Liver (tissue), 8 donors: ENCODE measurements at regions not wholly inside any gene's neighbourhood (a gene's known extent, or its start where the extent isn't known, plus 50 kb on each side); places are given as distances from the start of the nearest gene placed in this dataset.

ENCODE experiments used
- DNase-seq: peaks from one replicate; pipeline ENCODE4 v3.0.0-alpha.2; 2017; ENCODE audit warnings: low spot score
- H3K27ac ChIP-seq, 2 donors: one replicate each; pipeline ENCODE4 v1.7.0; 2013; ENCODE audit warnings: inconsistent platforms in 2 of 2, low read length in 2 of 2, control low read depth in 1 of 2, low read depth in 1 of 2, mild to moderate bottlenecking in 1 of 2
- H3K27me3 ChIP-seq, 4 donors: one replicate each; pipeline versions ENCODE4 v1.6.1 to v1.7.0; 2013; ENCODE audit warnings: low read length in 3 of 4, inconsistent platforms in 1 of 4, mild to moderate bottlenecking in 1 of 4, moderate library complexity in 1 of 4; ENCODE audit not compliant: control insufficient read depth in 4 of 4, insufficient read depth in 4 of 4
- H3K36me3 ChIP-seq, 4 donors: one replicate each; pipeline versions ENCODE4 v1.6.1 to v1.7.0; 2013; ENCODE audit warnings: low read length in 3 of 4, mild to moderate bottlenecking in 3 of 4, low read depth in 1 of 4, moderate library complexity in 1 of 4; ENCODE audit not compliant: control insufficient read depth in 4 of 4, insufficient read depth in 3 of 4
- H3K4me1 ChIP-seq, 4 donors: one replicate each; pipeline versions ENCODE4 v1.6.1 to v1.7.0; 2013; ENCODE audit warnings: low read length in 3 of 4, mild to moderate bottlenecking in 3 of 4, moderate library complexity in 1 of 4; ENCODE audit not compliant: control insufficient read depth in 4 of 4, insufficient read depth in 4 of 4
- H3K4me3 ChIP-seq, 3 donors: one replicate each; pipeline versions ENCODE4 v1.6.1 to v1.7.0; 2013; ENCODE audit warnings: low read length in 3 of 3, control low read depth in 1 of 3, low read depth in 1 of 3, mild to moderate bottlenecking in 1 of 3
- H3K9ac ChIP-seq, 2 donors: one replicate each; pipeline ENCODE4 v1.7.0; 2013; ENCODE audit warnings: low read length in 2 of 2, mild to moderate bottlenecking in 2 of 2, moderate library complexity in 2 of 2, control low read depth in 1 of 2, low read depth in 1 of 2
- H3K9me3 ChIP-seq, 4 donors: one replicate each; pipeline versions ENCODE4 v1.6.1 to v1.7.0; 2013; ENCODE audit warnings: low read length in 3 of 4; ENCODE audit not compliant: control insufficient read depth in 4 of 4
- EGR1 ChIP-seq, 2 donors: IDR thresholded peaks; 2 replicates each; pipeline ENCODE4 v1.6.1; 2016 to 2018; ENCODE audit warnings: antibody characterized with exemption in 2 of 2, low read depth in 2 of 2
- FOXA1 ChIP-seq: IDR thresholded peaks from 2 replicates; pipeline ENCODE4 v1.6.1; 2016; ENCODE audit warnings: antibody characterized with exemption
- GABPA ChIP-seq, 2 donors: IDR thresholded peaks in 1 of 2; conservative IDR thresholded peaks in 1 of 2; 2 replicates each; pipeline ENCODE4 v1.6.1; 2016; ENCODE audit warnings: antibody characterized with exemption in 2 of 2, mild to moderate bottlenecking in 1 of 2, moderate library complexity in 1 of 2
- HNF4A ChIP-seq, 2 donors: conservative IDR thresholded peaks; 2 replicates each; pipeline ENCODE4 v1.6.1; 2016; ENCODE audit warnings: antibody characterized with exemption in 2 of 2, mild to moderate bottlenecking in 2 of 2
- HNF4G ChIP-seq: IDR thresholded peaks from 2 replicates; pipeline ENCODE4 v1.6.1; 2016; ENCODE audit warnings: antibody characterized with exemption
- JUND ChIP-seq, 2 donors: IDR thresholded peaks; 2 replicates each; pipeline ENCODE4 v1.6.1; 2016; ENCODE audit warnings: antibody characterized with exemption in 2 of 2
- NR2F2 ChIP-seq: IDR thresholded peaks from 2 replicates; pipeline ENCODE4 v1.6.1; 2016; ENCODE audit warnings: antibody characterized with exemption
- RAD21 ChIP-seq, 2 donors: IDR thresholded peaks; 2 replicates each; pipeline ENCODE4 v1.6.1; 2016; ENCODE audit warnings: antibody characterized with exemption in 2 of 2, mild to moderate bottlenecking in 2 of 2
- SP1 ChIP-seq: IDR thresholded peaks from 2 replicates; pipeline ENCODE4 v1.6.1; 2018; ENCODE audit warnings: antibody characterized with exemption, mild to moderate bottlenecking
- TAF1 ChIP-seq: conservative IDR thresholded peaks from 2 replicates; pipeline ENCODE4 v1.6.1; 2016; ENCODE audit warnings: antibody characterized with exemption, mild to moderate bottlenecking
- WGBS: extraction: QIAGEN DNeasy Blood & Tissue Kit; methylation state at CpG from one replicate; pipeline ENCODE4 v1.1.7; 2013; 5-methylcytosine and 5-hydroxymethylcytosine counted together
- TF ChIP-seq, protein P1 (sequence below): IDR thresholded peaks from 2 replicates; pipeline ENCODE4 v1.6.1; 2016; ENCODE audit warnings: antibody characterized with exemption
- TF ChIP-seq, protein P2 (sequence below): IDR thresholded peaks from 2 replicates; pipeline ENCODE4 v1.6.1; 2016; ENCODE audit warnings: antibody characterized with exemption
- TF ChIP-seq, protein P3 (sequence below): IDR thresholded peaks from 2 replicates; pipeline ENCODE4 v1.6.1; 2016; ENCODE audit warnings: antibody characterized with exemption, mild to moderate bottlenecking
- TF ChIP-seq, protein P4 (sequence below): fragments of 150-350 bp; IDR thresholded peaks from 2 replicates; pipeline ENCODE4 v1.5.1; 2017; ENCODE audit warnings: improper control_type of control experiment, low read depth, low read length; ENCODE audit not compliant: missing input control
- donor health status: healthy.
- donor health status: healthy.
- donor health status: healthy.
- donor health status: healthy.
- donor health status: healthy.

DNA sequence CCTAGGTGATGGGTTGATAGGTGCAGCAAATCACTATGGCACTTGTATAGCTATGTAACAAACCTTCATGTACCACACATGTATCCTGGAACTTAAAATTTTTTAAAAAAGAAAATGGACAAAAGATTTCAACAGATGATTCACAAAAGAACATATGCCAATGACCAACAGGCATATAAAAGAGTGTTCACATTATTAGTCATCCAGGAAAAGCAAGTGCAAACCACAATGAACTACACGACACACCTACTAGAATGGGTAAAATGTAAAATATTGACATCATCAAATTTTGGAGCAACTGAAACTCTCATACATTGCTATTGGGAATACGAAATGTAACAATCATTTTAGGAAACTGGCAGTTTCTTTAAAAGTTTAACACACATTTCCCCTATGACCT is 109.9 kb downstream of the YIPF5 start:
- Histone ChIP-seq H3K4me1 (no peaks in the 10 kb centered on the region), H3K27ac (no peak overlapping the region), H3K4me3 (no peak overlapping the region), H3K9ac (no peak overlapping the region), H3K36me3 (no peaks in the 10 kb centered on the region), H3K9me3 (peaks cover 0 to 2% (median 0%) of the 10 kb centered on the region in 4 donors), H3K27me3 (no peaks in the 10 kb centered on the region)
- WGBS, result 87% methylated on average over 2 of the region's 2 CpGs
- no peak for TF ChIP-seq TAF1
- TF ChIP-seq, protein P1, sequence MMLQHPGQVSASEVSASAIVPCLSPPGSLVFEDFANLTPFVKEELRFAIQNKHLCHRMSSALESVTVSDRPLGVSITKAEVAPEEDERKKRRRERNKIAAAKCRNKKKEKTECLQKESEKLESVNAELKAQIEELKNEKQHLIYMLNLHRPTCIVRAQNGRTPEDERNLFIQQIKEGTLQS, result no peak
- TF ChIP-seq, protein P2, sequence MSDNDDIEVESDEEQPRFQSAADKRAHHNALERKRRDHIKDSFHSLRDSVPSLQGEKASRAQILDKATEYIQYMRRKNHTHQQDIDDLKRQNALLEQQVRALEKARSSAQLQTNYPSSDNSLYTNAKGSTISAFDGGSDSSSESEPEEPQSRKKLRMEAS, result no peak
- DNase-seq, result no peak

DNA sequence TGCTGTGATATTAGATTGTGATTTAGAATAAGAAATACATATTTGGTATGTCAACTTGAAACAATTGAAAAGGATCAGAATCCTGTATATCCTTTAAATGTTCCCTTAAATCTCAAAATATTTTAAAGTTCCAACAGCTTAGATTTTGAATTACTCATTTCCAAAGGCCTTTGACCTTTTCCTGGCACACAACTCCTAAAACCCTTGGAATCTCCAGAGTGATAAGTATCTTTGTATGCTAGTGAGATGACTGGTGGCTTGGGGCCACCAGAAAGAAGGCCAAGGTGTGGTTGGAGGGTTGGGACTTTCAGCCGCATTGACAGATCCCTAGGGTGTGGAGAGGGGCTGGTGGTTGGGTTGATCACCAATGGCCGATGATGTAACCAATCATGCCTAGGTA is 104.7 kb downstream of the YIPF5 start:
- Histone ChIP-seq H3K27me3 (no peaks in the 10 kb centered on the region), H3K27ac (no peak overlapping the region), H3K4me1 (no peaks in the 10 kb centered on the region), H3K9ac (no peak overlapping the region), H3K9me3 (no peaks in the 10 kb centered on the region), H3K4me3 (no peak overlapping the region), H3K36me3 (no peaks in the 10 kb centered on the region)
- TF ChIP-seq EGR1 (IDR thresholded peaks at IDR 0.05; ENCODE audit: low read depth in 2 of 2) (no peak), HNF4A (conservative IDR thresholded peaks at IDR 0.05) (no peak), NR2F2 (no peak), GABPA (IDR thresholded peaks at IDR 0.05 in 1 of 2, conservative IDR thresholded peaks at IDR 0.05 in 1 of 2) (no peak), JUND (IDR thresholded peaks at IDR 0.05) (no peak), HNF4G (no peak), TAF1 (no peak), RAD21 (IDR thresholded peaks at IDR 0.05) (no peak), SP1 (no peak), FOXA1 (no peak)
- TF ChIP-seq, protein P2, result no peak
- TF ChIP-seq, protein P1, result no peak
- TF ChIP-seq, protein P3, sequence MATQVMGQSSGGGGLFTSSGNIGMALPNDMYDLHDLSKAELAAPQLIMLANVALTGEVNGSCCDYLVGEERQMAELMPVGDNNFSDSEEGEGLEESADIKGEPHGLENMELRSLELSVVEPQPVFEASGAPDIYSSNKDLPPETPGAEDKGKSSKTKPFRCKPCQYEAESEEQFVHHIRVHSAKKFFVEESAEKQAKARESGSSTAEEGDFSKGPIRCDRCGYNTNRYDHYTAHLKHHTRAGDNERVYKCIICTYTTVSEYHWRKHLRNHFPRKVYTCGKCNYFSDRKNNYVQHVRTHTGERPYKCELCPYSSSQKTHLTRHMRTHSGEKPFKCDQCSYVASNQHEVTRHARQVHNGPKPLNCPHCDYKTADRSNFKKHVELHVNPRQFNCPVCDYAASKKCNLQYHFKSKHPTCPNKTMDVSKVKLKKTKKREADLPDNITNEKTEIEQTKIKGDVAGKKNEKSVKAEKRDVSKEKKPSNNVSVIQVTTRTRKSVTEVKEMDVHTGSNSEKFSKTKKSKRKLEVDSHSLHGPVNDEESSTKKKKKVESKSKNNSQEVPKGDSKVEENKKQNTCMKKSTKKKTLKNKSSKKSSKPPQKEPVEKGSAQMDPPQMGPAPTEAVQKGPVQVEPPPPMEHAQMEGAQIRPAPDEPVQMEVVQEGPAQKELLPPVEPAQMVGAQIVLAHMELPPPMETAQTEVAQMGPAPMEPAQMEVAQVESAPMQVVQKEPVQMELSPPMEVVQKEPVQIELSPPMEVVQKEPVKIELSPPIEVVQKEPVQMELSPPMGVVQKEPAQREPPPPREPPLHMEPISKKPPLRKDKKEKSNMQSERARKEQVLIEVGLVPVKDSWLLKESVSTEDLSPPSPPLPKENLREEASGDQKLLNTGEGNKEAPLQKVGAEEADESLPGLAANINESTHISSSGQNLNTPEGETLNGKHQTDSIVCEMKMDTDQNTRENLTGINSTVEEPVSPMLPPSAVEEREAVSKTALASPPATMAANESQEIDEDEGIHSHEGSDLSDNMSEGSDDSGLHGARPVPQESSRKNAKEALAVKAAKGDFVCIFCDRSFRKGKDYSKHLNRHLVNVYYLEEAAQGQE, result no peak
- TF ChIP-seq, protein P4, sequence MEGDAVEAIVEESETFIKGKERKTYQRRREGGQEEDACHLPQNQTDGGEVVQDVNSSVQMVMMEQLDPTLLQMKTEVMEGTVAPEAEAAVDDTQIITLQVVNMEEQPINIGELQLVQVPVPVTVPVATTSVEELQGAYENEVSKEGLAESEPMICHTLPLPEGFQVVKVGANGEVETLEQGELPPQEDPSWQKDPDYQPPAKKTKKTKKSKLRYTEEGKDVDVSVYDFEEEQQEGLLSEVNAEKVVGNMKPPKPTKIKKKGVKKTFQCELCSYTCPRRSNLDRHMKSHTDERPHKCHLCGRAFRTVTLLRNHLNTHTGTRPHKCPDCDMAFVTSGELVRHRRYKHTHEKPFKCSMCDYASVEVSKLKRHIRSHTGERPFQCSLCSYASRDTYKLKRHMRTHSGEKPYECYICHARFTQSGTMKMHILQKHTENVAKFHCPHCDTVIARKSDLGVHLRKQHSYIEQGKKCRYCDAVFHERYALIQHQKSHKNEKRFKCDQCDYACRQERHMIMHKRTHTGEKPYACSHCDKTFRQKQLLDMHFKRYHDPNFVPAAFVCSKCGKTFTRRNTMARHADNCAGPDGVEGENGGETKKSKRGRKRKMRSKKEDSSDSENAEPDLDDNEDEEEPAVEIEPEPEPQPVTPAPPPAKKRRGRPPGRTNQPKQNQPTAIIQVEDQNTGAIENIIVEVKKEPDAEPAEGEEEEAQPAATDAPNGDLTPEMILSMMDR, result no peak
- 92% methylated on average over 2 of the region's 2 CpGs for WGBS
- no peak for DNase-seq
